ENCODE measurements at regions not wholly inside any gene's neighbourhood (a gene's known extent, or its start where the extent isn't known, plus 50 kb on each side); places are given as distances from the start of the nearest gene placed in this dataset.

DNA sequence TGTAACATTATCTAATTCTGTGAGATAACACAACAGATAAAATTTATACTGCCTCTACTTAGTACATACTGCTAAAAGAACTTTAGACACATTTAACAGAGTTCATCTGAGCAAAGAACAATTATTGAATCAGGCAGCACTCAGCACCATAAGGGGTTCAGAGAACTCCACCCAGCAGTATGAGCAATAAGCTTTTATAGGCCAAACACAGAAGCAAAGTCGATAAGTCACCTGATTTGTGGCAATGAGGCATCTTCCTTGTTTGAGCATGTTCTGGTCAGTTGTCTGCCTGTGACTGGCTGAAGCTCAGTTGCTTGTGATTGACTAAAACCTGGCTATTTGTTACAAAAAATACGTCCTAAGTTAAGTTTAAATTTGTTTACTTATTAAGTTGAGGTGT is 746.1 kb upstream of the DDX18 start:
- TF ChIP-seq, protein P1, sequence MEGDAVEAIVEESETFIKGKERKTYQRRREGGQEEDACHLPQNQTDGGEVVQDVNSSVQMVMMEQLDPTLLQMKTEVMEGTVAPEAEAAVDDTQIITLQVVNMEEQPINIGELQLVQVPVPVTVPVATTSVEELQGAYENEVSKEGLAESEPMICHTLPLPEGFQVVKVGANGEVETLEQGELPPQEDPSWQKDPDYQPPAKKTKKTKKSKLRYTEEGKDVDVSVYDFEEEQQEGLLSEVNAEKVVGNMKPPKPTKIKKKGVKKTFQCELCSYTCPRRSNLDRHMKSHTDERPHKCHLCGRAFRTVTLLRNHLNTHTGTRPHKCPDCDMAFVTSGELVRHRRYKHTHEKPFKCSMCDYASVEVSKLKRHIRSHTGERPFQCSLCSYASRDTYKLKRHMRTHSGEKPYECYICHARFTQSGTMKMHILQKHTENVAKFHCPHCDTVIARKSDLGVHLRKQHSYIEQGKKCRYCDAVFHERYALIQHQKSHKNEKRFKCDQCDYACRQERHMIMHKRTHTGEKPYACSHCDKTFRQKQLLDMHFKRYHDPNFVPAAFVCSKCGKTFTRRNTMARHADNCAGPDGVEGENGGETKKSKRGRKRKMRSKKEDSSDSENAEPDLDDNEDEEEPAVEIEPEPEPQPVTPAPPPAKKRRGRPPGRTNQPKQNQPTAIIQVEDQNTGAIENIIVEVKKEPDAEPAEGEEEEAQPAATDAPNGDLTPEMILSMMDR (IDR thresholded peaks at IDR 0.05; ENCODE audit: control extremely low read depth in 1 of 3, insufficient read depth in 1 of 3, low read depth in 1 of 3, low read length in 3 of 3), result no peak
- no peak for TF ChIP-seq POLR2AphosphoS5 (IDR thresholded peaks at IDR 0.05; ENCODE audit: low read depth, low read length)
- TF ChIP-seq, protein P2, sequence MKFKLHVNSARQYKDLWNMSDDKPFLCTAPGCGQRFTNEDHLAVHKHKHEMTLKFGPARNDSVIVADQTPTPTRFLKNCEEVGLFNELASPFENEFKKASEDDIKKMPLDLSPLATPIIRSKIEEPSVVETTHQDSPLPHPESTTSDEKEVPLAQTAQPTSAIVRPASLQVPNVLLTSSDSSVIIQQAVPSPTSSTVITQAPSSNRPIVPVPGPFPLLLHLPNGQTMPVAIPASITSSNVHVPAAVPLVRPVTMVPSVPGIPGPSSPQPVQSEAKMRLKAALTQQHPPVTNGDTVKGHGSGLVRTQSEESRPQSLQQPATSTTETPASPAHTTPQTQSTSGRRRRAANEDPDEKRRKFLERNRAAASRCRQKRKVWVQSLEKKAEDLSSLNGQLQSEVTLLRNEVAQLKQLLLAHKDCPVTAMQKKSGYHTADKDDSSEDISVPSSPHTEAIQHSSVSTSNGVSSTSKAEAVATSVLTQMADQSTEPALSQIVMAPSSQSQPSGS (IDR thresholded peaks at IDR 0.05; ENCODE audit: low read length), result no peak
